ENCODE measurements at regions not wholly inside any gene's neighbourhood (a gene's known extent, or its start where the extent isn't known, plus 50 kb on each side); places are given as distances from the start of the nearest gene placed in this dataset.

GRCh38 chr4:65999518-65999871 lies 329.2 kb upstream of the EPHA5 start:
- TF ChIP-seq EZH2 (IDR thresholded peaks at IDR 0.05; ENCODE audit: insufficient read depth, low read length): no peak
- no peak for TF ChIP-seq CTCF (IDR thresholded peaks at IDR 0.05; ENCODE audit: insufficient read depth, low read depth, low read length)

Measured in astrocyte (in vitro differentiated cells and primary cell).